A549 (cell line): ENCODE measurements at regions not wholly inside any gene's neighbourhood (a gene's known extent, or its start where the extent isn't known, plus 50 kb on each side); places are given as distances from the start of the nearest gene placed in this dataset.

Source experiments
- CEBPB ChIP-seq, 2 experiments: fragments of >200 bp in 1 of 2; sonication (Bioruptor Twin) in 1 of 2; formaldehyde crosslinking in 1 of 2; IDR thresholded peaks; 2 replicates each; pipeline ENCODE4 v1.6.1; 2012 to 2016
- CTCF ChIP-seq: fragments of >200 bp; sonication (Bioruptor Twin); formaldehyde crosslinking; IDR thresholded peaks from 3 replicates; pipeline ENCODE4 v1.5.1; 2016
- EP300 ChIP-seq, 2 experiments: fragments of >200 bp; sonication (Bioruptor Twin); formaldehyde crosslinking; IDR thresholded peaks; 2 replicates in 1 of 2; 3 replicates in 1 of 2; pipeline ENCODE4 v1.6.1; 2016 to 2017
- HEYL ChIP-seq: fragments of 250-450 bp; sonication (Bioruptor Pico); IDR thresholded peaks from 2 replicates; pipeline ENCODE4 v1.8.0; 2021; ENCODE audit warnings: mild to moderate bottlenecking, moderate library complexity
- JUN ChIP-seq, 2 experiments: fragments of >200 bp; sonication (Bioruptor Twin); formaldehyde crosslinking; IDR thresholded peaks; 2 replicates in 1 of 2; 3 replicates in 1 of 2; pipeline ENCODE4 v1.6.1; 2016 to 2017
- MAX ChIP-seq: IDR thresholded peaks from 2 replicates; pipeline ENCODE4 v1.6.1; 2012
- POLR2A ChIP-seq: IDR thresholded peaks from 2 replicates; pipeline ENCODE4 v1.6.1; 2012; ENCODE audit warnings: mild to moderate bottlenecking, low read length
- REST ChIP-seq: fragments of 200-600 bp; sonication (generic); IDR thresholded peaks from 2 replicates; pipeline ENCODE4 v1.6.1; 2016; ENCODE audit warnings: antibody characterized with exemption, mild to moderate bottlenecking, moderate library complexity
- RNF2 ChIP-seq: fragments of 200-600 bp; sonication (generic); IDR thresholded peaks from 2 replicates; pipeline ENCODE4 v1.6.1; 2016; ENCODE audit warnings: low read depth, mild to moderate bottlenecking, antibody characterized with exemption, moderate library complexity, borderline replicate concordance

GRCh38 chr10:121290674-121291073 lies 307.6 kb downstream of the FGFR2 start:
- TF ChIP-seq CEBPB (IDR thresholded peaks at IDR 0.05) (no peak), CTCF (no peak), MAX (no peak), RNF2 (no peak), JUN (IDR thresholded peaks at IDR 0.05) (no peak), EP300 (IDR thresholded peaks at IDR 0.05) (no peak), POLR2A (no peak), HEYL (CRISPR knock-in tag) (no peak), REST (no peak)
